Stimulated activated CD8-positive, alpha-beta memory T cell treated with anti-CD3 and anti-CD28 coated beads, Interleukin-15, amount 100 ng/mL, for 4 hours (primary cell): ENCODE measurements at regions not wholly inside any gene's neighbourhood (a gene's known extent, or its start where the extent isn't known, plus 50 kb on each side); places are given as distances from the start of the nearest gene placed in this dataset.

Source experiments
- DNase-seq, 2 donors: peaks; one replicate each; pipeline ENCODE4 v3.0.0-alpha.2; 2020; ENCODE audit warnings: low read depth in 2 of 2

DNA sequence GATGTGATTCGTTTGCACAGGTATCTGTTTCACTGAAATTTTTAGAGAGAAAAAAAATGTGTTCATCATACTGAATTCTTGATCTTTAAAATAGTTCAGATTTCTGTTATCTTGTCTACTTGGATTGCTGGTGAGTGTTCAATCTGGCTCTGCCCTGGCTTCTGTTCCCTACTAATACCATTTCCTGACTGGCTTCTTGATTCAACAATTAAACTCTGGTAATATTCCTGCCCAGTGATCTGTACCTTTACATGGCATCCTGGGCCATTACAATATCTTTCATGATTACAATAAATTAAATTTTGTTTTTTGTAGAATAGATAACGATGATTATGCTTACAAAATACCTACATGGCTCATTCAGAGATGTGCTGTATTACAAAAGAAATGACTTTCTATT, 1388.0 kb upstream of the TENM3 start:
- no peak for DNase-seq

DNA sequence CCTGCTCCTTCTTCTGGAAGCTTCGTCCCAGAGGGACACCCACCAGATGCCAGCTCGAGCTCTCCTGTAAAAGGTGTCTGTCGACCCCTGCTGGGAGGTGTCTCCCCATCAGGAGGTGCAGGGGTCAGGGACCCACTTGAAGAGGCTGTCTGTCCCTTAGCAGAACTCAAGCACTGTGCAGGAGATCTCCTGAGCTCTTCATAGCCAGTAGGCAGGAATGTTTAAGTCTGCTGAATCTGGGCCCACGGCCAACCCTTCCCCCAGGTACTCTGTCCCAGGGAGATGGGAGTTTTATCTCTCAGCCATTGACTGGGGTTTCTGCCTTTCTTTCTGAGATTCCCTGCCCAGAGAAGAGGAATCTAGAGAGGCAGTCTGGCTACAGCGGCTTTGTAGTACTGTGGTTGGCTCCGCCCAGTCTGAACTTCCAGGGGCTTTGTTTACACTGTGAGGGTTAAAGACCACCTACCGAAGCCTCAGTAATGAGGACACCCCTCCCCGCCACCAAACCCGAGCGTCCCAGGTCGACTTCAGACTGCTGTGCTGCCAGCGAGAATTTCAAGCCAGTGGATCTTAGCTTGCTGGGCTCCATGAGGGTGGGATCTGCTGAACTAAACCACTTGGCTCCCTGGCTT, 1383.0 kb upstream of the TENM3 start:
- no peak for DNase-seq

DNA sequence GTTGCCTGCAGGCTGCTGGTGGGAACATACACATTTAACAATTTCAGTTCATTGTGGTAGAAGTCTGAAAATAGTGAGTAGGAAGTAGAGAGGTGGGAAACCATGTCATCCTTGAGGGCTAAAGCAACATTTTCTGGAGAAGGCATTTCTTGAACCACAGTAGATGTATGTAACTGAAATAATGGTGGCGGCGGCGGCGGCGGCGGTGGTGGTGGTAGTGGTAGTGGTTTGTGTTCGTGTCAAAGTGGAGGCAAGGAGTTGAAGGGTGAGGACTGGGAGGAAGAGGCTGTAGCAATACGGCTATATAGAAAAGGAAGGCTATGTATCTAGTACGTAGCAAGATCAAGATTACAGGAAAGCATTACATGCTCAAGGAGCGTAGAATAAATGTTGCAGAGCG, 1381.6 kb upstream of the TENM3 start:
- DNase-seq: no peak

DNA sequence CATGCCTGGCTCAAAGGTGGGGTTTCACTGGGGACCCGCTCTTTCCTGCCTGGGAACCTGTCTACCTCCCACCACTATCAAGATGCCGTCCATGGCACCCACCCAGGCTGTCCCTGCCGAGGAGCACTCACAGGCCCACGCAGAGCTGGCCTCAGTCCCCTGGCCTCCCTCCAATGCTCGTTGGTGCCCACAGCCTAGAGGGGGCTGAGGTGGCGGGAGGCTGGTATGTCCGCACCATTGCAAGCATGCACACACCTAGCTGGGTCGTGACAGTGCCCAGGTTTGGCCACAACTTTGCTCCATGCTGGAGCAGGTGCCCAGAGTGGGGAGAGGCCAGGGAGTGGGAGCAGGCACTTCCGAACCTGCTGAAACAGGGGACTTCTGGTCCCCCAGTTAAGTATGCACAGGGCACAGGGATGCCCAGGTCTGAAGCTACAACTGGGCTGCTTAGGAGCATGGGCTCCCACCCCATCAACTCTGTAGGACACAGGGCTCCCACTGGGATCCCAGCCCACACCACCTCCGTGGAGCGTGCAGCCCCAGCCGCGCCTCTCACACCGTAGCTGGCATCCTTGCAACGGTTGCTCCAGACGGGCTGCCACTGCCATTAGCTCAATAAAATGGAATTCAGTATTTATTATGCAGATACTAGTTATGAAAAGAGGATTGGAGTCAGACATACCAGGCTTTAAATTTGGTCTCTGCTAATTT, 1376.1 kb upstream of the TENM3 start:
- no peak for DNase-seq

DNA sequence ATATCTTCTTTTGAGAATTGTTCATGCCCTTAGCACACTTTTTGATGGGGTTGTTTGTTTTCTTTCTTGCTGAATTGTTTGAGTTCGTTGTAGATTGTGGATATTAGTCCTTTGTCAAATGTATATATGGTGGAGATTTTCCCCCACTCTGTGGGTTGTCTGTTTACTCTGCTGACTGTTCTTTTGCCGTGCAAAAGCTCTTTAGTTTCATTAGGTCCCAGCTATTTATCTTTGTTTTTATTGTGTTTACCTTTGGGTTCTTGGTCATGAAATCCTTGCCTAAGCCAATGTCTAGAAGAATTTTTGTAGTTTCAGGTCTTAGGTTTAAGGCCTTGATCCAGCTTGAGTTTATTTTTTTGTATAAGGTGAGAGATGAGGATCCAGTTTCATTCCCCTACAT, 1372.6 kb upstream of the TENM3 start:
- DNase-seq: no peak

DNA sequence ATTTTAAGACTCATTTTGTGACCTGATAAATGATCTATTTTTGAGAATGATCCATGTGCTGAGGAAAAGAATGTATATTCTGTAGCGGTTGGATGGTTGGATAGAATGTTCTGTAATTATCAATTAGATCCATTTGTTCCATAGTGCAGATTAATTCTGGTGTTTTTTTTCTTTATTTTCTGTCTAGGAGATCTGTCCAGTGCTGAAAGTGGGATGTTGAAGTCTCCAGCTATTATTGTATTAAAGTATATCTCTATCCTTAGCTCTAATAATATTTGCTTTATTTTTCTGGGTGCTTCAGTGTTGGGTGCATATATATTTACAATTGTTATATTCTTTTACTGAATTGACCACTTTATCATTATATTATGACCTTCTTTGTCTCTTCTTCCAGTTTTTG, 1344.9 kb upstream of the TENM3 start:
- no peak for DNase-seq

DNA sequence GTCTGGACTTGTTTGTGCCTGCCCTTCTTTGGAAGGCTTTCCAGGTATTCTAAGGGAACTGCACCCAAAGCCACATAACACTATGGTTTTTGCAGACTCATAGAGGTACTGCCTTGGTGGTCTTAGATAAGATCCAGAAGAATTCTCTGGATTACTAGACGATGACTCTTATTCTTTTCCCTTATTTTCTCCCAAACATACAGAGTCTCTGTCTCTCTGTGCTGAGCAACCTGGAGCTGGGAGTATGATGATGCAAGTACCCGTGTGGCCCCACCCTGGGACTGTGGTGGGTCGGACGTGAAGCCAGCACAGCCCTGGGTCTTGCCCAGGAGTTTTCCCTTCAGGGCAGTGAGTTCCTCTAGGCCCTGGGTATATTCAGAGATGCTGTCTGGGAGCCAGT, 1342.4 kb upstream of the TENM3 start:
- DNase-seq: no peak

DNA sequence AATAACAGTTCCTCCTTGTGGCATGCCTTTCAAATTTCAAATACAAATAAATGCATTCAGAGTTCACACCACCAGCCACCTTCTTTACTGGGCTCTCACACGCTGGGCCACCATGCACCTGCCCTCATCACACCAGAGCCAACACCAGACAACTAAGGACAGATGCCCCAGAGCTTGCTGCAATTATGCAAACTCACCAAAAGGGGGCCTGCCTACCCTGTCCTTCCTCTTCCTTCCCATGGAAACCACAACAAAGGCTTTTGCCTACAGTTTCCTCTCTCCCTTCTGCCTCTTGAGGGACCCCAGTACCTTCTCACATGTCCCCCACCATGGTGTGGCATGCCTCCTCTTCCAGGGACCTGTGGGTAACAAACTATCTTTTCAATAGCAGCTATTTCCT, 1333.9 kb upstream of the TENM3 start:
- DNase-seq: no peak

DNA sequence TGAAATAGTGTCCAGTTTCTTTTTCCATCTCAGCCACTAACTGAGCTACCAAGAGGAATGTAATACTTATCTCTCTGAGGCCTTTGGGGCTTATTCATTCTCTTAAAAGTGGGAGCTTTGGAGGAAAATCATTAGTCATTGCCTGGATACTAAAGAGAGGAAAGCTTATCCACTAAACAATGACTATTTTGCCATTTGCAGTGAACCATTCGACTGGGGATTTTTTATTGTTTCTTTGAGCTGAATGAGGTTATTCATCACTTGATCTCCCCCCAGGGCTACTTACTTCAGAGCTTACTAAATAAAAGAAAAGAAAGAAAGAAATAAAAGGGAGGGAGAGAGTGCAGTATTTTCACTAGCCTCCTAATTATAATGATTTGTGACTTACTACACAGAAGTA, 1329.5 kb upstream of the TENM3 start:
- no peak for DNase-seq

DNA sequence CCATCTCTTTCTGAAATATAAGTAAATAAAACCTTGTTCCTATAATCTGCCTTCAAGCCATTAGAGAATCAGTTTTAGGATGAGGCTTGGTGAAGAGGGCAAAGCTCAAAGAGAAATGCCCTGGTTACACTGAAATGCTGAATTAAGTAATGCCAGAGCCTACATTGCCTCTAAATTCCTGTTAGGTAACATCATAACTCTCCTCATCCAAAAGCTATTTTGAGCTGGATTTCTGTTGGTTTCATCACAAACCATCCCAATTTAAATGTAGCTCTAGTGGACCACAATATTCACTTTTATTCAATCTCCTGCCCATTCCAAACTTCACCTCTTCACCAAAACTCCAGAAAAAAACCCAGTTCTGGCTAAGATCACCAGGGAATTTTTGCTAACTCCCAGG, 1319.7 kb upstream of the TENM3 start:
- DNase-seq: no peak

DNA sequence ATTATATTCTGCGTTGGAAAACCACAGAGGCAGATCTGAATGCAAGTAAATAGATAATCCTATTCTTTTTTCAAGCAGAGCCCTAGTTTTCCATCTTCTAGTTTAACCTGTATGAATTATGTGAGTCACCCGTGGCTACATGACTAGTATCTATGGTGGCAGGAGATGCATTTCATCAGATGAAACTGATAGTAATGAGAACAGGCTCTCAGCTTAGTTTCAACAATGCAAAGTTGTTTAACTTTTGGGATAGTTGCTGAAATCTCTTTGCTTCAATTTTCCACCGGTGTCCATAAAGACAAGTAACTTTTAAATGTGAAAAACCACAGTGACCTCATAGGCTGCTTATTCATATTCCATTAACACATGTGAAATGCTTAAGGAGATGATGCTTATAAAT, 1317.4 kb upstream of the TENM3 start:
- DNase-seq: no peak

DNA sequence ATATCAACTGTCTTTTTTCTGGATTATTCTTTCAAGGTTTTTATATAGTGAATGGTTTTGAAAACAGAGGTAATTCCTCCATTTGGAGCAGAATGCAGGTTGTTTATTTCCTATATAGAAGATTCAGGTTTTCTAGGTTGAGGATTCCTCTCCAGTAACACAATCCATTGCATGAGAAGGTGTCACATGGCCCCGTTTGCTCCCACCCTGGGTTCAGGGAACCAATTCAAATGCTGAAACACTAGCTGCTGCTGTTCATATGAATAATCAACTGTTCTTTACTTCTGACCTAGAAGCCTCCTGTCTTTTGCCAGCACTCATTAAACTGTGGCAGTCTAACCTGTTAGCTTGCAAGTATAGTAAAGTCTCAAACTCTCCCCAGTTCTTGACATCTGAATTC, 1316.9 kb upstream of the TENM3 start:
- no peak for DNase-seq

DNA sequence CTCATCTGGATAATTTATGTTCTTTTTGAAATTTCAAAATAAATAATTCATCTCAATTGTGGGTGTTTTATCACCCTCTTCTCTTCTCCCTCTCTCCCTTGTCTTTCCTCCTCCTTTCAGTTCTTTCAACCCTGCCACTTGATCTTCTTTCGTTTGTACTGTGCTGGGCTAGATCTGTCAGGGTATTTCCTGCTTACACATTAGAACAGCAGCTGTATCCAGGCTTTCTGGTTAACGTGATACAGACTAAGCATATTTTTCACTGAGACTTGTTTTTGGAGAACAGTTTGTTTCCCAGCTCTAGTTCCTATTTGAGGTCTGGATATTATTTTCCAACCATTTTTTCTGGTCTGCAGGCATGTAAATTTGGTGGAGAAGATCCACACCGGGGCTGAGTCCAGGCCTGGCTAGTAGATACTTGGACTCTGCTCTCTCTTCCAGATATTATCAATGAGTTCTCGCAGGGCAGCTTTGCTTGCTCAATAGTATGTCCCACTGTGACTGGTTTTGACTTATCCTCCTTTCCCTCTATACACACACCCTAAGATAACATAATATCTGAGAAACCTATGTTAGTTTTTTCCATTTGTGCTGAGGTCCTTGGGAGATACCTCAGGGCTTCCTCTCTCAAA, 1310.7 kb upstream of the TENM3 start:
- no peak for DNase-seq

DNA sequence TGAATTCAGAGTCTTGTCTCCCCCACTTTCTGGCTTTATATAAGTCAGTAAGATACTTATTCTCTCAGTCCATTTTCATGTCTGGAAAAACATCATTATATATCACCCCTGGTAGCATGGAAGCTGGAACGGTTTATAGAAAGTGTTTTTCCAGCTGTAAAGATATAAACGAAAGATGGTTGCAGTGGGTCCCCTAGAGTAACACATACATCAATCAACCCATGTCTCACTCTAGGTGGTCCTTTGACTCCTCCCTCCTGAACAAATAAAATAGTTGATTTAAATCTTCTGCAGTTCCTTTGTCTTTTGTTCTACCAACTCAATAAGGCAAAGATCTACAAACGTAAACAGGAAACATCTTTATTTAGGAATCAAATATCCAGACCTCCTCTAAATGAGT, 1306.1 kb upstream of the TENM3 start:
- no peak for DNase-seq

DNA sequence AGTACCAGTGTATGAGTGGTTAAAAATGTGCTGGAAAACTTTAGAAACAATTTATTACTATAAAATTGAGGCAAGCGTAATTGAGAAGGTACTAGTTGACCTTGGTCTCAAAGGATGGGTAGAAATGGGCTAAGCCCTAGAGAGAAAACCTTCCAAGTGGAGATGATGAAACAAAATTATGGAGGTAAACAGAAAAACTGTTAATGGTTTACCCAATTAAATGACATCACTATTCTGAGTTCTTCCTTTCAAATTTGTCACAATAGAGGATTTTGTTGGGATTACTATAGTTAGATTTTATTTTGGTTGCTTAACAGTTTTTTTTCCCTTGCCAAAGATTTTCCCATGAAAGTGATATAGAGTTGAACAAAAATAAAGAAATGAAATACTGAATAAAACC, 1302.5 kb upstream of the TENM3 start:
- no peak for DNase-seq

DNA sequence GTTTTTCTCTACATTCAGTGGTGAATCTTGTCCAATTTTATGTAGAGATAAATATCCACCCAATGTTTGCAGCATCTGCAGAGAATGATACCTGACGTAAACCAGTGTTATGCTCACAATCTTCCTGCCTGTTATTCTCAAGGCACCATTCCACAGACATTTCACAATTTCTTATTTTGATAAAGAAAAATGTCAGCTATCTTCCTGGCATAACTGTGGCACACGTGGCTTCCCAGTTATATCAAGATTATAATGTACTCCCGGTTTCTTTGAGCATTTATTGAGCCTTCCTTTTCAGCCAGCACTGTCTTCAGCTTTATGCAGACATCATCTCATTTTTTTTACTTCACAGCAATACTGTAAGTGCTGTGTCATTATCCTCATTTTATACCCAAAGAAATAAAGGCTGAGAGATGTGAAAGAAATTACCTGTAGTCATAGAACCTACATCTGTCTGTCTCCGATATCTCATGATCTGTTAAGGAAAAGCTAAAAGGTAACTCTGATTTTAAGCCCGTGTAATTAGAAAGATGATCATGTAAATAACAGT, 1300.8 kb upstream of the TENM3 start:
- DNase-seq: no peak

DNA sequence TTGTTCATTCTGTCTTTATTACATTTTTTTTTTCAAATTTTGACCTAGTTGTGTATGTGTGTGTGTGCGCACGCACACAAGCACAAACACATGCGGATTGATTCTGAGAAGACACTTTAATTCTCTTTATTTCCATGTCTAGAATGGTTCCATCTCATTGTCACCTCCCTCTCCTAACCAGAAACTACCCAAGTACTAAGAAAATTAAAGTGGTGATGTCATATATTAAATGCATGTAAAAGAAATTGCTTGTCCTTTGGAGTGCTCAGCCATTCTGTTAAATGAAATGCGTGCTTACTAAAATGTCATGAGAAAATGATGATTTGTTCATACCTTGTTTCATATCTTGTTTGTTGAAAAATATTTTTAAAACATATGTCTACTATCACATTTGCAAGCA, 1297.0 kb upstream of the TENM3 start:
- DNase-seq: no peak

DNA sequence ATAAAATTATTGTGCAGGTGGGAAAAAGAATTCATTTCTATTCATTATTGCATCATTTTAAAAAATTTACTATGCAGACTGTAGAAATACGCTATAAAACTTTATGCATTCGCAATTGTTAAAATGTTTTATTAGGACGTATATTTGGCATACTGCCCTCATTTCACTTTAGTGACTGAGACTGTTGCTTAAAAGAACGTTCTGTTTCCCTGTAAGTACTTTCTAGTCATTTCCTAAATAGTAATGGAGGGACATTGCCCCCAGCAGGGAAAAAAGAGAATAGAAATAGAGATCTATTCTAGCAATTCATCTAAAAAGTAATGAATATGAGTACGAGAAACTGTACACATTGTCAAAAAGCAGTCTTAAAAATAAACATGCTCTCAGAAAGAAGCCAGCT, 1295.8 kb upstream of the TENM3 start:
- DNase-seq: no peak

DNA sequence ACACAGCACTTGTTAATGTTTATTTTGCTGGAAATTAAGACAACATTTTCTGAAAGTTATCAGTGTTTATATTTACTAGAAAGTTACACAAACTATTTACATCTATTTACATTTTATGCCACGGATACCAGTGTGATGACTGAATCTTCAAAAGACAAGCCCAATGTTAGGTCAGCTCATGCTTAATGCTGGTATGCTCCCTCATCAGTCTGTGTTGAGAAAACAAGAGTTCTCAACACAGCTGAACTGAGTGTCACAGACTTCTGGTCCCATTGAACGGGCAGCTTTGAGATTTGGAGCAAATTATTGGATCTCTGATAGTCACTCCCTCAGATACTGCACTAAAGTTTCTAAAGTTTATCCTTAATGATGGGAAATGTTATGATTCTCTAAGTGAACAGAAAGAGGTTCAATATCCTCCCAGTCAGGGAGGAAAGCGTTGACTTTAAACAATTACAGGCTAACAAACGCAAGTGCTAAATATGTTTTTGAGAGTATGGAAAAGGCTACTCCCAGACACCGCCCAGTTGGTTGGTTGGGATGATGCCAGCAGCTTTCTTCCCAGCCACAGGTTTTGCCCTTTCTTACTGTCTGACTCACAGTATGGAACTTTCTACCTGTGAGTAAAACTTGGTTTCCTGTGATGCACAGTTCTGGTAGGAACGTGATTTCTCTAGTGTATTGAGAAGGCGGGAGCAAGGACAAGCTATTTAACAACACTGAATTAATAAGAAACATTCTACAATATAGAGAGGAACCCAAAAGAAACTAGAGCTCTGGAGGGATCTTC, 1293.6 kb upstream of the TENM3 start:
- no peak for DNase-seq

DNA sequence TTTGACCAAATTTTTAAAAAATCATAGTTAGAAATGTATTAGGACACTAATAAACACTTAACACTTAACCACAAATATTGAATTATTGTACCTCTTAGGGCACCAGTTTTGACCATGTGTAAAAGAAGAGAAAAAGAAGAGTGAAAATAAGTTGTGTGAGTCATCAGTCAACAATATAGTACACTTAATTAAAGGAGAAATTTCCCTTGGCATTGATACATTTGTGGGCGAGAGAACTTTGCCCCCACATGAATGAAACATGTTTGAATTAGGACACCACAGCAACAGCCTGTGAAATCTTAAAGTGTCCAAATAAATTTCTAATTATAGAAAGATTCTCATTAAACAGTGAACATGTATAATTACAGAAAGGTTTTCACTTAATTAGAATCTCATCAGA, 1292.8 kb upstream of the TENM3 start:
- no peak for DNase-seq

DNA sequence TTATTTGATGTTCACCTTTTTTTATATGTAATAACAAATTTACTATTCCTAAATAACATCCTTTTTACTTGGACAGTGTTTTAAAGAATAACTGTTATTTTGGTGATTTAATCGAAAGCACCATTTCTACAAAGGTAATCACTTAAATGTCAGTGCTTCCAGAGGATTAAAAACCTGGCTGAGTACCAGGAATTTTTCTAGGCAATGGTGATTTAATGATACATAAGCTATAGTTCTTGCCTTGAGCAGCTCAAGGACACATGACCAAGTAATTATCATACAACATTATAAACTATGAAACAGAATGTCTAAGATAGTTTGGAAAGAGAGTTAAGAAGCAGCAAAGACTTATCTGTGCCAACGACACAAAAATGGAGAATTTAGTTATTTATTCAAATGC, 1291.9 kb upstream of the TENM3 start:
- DNase-seq: no peak

DNA sequence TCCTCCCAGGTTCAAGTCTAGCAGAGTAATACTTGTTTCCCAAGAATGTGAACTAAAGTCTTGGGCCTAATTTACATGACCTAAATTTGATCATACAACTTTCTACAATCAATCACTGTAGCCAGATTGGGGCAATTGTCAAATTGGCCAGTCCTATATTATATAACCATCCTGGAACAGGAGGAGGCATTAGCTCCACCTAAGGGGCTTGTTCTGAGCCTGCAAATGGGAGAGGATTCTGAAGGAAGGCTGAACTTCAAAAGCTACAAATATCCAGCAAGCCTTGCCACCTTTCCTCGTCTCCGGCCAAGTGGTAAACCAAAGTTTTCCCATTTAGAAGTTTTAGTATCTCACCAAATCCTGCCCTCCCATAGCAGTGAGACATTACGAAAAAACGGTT, 1289.6 kb upstream of the TENM3 start:
- no peak for DNase-seq
